OCI-LY1 (cell line): ENCODE measurements at regions not wholly inside any gene's neighbourhood (a gene's known extent, or its start where the extent isn't known, plus 50 kb on each side); places are given as distances from the start of the nearest gene placed in this dataset.

Source experiments
- H2AFZ ChIP-seq: fragments of 200-600 bp; sonication (generic), shearing (Covaris generic); 2 replicates; pipeline ENCODE4 v1.6.0; 2014; ENCODE audit warnings: antibody characterized with exemption, mild to moderate bottlenecking, low read length
- H3F3A ChIP-seq: fragments of 200-600 bp; sonication (generic), shearing (Covaris generic); 2 replicates; pipeline ENCODE4 v1.6.0; 2014; ENCODE audit warnings: mild to moderate bottlenecking, antibody characterized with exemption, low read length, moderate library complexity; ENCODE audit not compliant: insufficient read depth
- H3K27ac ChIP-seq: fragments of 200-600 bp; sonication (generic); 2 replicates; pipeline ENCODE4 v1.5.1; 2014; ENCODE audit warnings: low read length, mixed run types, mild to moderate bottlenecking, low read depth; ENCODE audit not compliant: poor library complexity, severe bottlenecking
- H3K27me3 ChIP-seq: fragments of 200-600 bp; sonication (generic); 2 replicates; pipeline ENCODE4 v1.6.0; 2014; ENCODE audit warnings: antibody characterized with exemption, mild to moderate bottlenecking, low read length, moderate library complexity; ENCODE audit not compliant: insufficient read depth
- H3K36me3 ChIP-seq: fragments of 200-600 bp; sonication (generic); 2 replicates; pipeline ENCODE4 v1.6.1; 2014; ENCODE audit warnings: mild to moderate bottlenecking, antibody characterized with exemption, low read length, moderate library complexity, mixed read lengths; ENCODE audit not compliant: insufficient read depth
- H3K4me1 ChIP-seq: fragments of 200-600 bp; sonication (generic); 2 replicates; pipeline ENCODE4 v1.5.1; 2014; ENCODE audit warnings: mild to moderate bottlenecking, low read length, moderate library complexity; ENCODE audit not compliant: insufficient read depth, severe bottlenecking
- H3K4me2 ChIP-seq: fragments of 200-600 bp; sonication (generic), shearing (Covaris generic); 2 replicates; pipeline ENCODE4 v1.6.1; 2014; ENCODE audit warnings: low read length
- H3K4me3 ChIP-seq: fragments of 200-600 bp; sonication (generic); 2 replicates; pipeline ENCODE4 v1.5.1; 2014; ENCODE audit warnings: low read length, low read depth, mild to moderate bottlenecking, mixed read lengths; ENCODE audit not compliant: poor library complexity, severe bottlenecking
- H3K79me2 ChIP-seq: fragments of 200-600 bp; shearing (Covaris generic); 2 replicates; pipeline ENCODE4 v1.6.1; 2016; ENCODE audit warnings: mixed run types, low read length, mixed read lengths; ENCODE audit not compliant: insufficient read depth
- H3K9ac ChIP-seq: fragments of 200-600 bp; sonication (generic), shearing (Covaris generic); 2 replicates; pipeline ENCODE4 v1.6.1; 2014; ENCODE audit warnings: mild to moderate bottlenecking, low read length, mixed read lengths
- H3K9me2 ChIP-seq: fragments of 200-600 bp; sonication (generic), shearing (Covaris generic); 2 replicates; pipeline ENCODE4 v1.6.1; 2014; ENCODE audit warnings: low read depth, mild to moderate bottlenecking, low read length, mixed read lengths
- H3K9me3 ChIP-seq: fragments of 200-600 bp; shearing (Covaris generic); 2 replicates; pipeline ENCODE4 v1.6.1; 2014; ENCODE audit warnings: low read length, mixed read lengths
- H4K20me1 ChIP-seq: fragments of 200-600 bp; sonication (generic), shearing (Covaris generic); 2 replicates; pipeline ENCODE4 v1.6.0; 2016; ENCODE audit warnings: mild to moderate bottlenecking, low read length; ENCODE audit not compliant: insufficient read depth
- CTCF ChIP-seq: fragments of 200-600 bp; sonication (generic), shearing (Covaris generic); IDR thresholded peaks from 2 replicates; pipeline ENCODE4 v1.5.1; 2017; ENCODE audit warnings: mild to moderate bottlenecking, antibody characterized with exemption, low read length, moderate library complexity, mixed read lengths
- EZH2 ChIP-seq: fragments of 200-600 bp; sonication (generic), shearing (Covaris generic); IDR thresholded peaks from 2 replicates; pipeline ENCODE4 v1.8.0; 2017; ENCODE audit warnings: borderline replicate concordance, mixed run types, mild to moderate bottlenecking, antibody characterized with exemption, low read length, moderate library complexity, mixed read lengths

DNA sequence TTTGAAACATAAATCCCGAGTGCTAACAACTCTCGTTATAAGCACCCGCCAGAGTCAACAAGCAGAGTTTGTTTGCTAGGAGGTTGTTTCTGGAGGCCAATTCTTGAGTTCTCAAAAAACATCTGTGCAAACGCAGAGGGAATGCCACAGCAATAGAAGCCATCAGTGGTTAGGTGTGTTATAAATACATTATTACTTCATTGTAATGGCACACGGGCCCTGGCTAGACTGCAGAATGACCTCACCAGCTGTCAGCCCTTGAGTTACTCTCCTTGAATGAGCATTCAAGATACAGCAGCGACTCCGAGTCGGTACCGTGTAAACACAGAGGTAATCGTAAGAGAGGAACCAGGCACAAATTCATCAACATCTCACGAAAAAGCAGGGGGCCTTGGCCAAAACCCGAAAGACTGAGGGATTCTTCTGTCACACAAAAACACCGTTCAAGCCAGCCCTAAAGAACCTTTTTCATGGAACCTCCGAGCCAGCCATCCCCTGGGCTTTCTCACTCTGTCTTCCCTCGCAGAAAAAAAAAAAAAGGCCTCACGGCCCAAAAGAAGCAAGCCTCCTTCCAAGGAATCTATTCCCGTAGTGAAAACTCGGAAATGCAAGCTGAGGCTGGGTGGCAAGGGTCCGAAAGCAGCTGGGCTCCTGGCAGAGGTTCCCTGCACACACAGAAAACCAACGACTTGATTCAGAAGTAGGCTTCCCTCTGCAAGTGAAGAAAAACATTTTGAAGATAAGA, 133.7 kb upstream of the MEIS1 start:
- H3K27me3 ChIP-seq: no peaks in the 10 kb centered on the region
- no peak overlapping the region for H3K4me2 ChIP-seq
- no peak overlapping the region for H3K27ac ChIP-seq

DNA sequence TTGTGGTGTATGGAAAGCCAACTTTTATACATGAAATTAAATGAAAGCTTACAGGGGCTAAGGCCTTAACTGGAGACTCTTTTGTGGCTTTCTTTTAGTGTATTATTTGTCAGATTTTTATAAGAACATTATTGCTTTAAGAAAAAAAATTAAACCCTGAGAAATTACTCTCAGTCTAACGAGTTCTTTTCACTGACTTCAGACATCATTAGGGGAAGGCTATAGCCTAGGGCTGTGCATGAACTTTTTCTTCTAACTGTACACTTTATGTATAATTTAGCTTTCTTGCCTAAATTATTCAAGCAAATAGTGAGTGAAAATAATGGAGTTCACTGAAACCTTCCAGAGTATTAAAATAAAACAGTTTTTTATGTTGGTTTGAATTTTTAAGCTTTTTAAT, 151.1 kb upstream of the MEIS1 start:
- H4K20me1 ChIP-seq: no peaks in the 10 kb centered on the region
- no peaks in the 10 kb centered on the region for H3K9me2 ChIP-seq
- H3K27me3 ChIP-seq: no peaks in the 10 kb centered on the region
- TF ChIP-seq CTCF (no peak), EZH2 (no peak)
- no peak overlapping the region for H2AFZ ChIP-seq
- no peaks in the 10 kb centered on the region for H3K79me2 ChIP-seq
- H3K9me3 ChIP-seq: no peaks in the 10 kb centered on the region
- no peaks in the 10 kb centered on the region for H3K36me3 ChIP-seq
- no peaks in the 10 kb centered on the region for H3F3A ChIP-seq
- H3K4me3 ChIP-seq: no peak overlapping the region
- H3K27ac ChIP-seq: no peak overlapping the region
- no peak overlapping the region for H3K9ac ChIP-seq
- no peak overlapping the region for H3K4me2 ChIP-seq
- H3K4me1 ChIP-seq: no peaks in the 10 kb centered on the region

More for the DNA sequence above, 133.7 kb upstream of the MEIS1 start:
- TF ChIP-seq EZH2 (no peak), CTCF (no peak)
- no peaks in the 10 kb centered on the region for H3K4me1 ChIP-seq
- no peaks in the 10 kb centered on the region for H4K20me1 ChIP-seq
- no peak overlapping the region for H3K4me3 ChIP-seq
- no peaks in the 10 kb centered on the region for H3F3A ChIP-seq
- no peaks in the 10 kb centered on the region for H3K36me3 ChIP-seq
- no peaks in the 10 kb centered on the region for H3K9me3 ChIP-seq
- no peaks in the 10 kb centered on the region for H3K9me2 ChIP-seq
- H2AFZ ChIP-seq: no peak overlapping the region
- no peak overlapping the region for H3K9ac ChIP-seq
- H3K79me2 ChIP-seq: no peaks in the 10 kb centered on the region

DNA sequence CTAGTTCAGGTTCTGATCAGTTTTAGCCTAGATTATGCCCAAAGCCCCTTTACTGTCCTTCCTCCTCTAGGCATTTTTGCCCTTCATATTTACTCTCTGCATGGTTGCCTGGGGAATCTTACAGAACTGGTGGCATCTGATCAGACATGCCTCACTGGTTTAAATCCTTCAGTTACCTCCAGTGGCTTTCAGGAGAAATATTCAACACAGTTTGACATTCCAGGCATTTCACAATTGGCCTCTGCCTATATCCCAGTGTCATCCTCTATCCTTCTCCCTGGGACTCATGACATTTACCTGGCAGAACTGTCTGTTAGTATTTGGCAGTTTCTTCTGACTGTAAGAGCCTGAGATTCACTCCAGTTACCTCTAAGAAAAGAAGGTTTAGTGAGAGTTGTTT, 152.9 kb upstream of the MEIS1 start:
- Histone ChIP-seq H2AFZ (no peak overlapping the region), H3K79me2 (no peaks in the 10 kb centered on the region), H3F3A (no peaks in the 10 kb centered on the region), H3K9ac (no peak overlapping the region), H3K4me3 (no peak overlapping the region), H3K27me3 (no peaks in the 10 kb centered on the region), H3K4me2 (no peak overlapping the region), H3K36me3 (no peaks in the 10 kb centered on the region), H3K27ac (no peak overlapping the region), H3K4me1 (no peaks in the 10 kb centered on the region), H4K20me1 (no peaks in the 10 kb centered on the region), H3K9me2 (no peaks in the 10 kb centered on the region), H3K9me3 (no peaks in the 10 kb centered on the region)
- TF ChIP-seq EZH2 (no peak), CTCF (no peak)
